ENCODE measurements at regions not wholly inside any gene's neighbourhood (a gene's known extent, or its start where the extent isn't known, plus 50 kb on each side); places are given as distances from the start of the nearest gene placed in this dataset.
A peak's percentile ranks its signal among the peaks of the same experiment; 100 is the strongest.

- H3K9me3 ChIP-seq (ENCODE audit: control insufficient read depth, low read length) = no peaks in the 10 kb centered on the region
- no peak overlapping the region for H3K4me3 Mint-ChIP-seq
- no peak overlapping the region for H3K4me3 ChIP-seq (ENCODE audit: low read length)
- no peak for TF ChIP-seq CTCF (conservative IDR thresholded peaks at IDR 0.05)
- no peak overlapping the region for H3K9ac ChIP-seq (ENCODE audit: extremely low read depth, low read length, poor library complexity, severe bottlenecking)
- peak overlapping the region; percentile 26 for H3K27ac ChIP-seq (ENCODE audit: low read depth, low read length)
- peak; percentile 90 for DNase-seq
- H3K27ac Mint-ChIP-seq = peak overlapping the region; percentile 70
- no peaks in the 10 kb centered on the region for H3K36me3 Mint-ChIP-seq (ENCODE audit: low read depth)
- H3K36me3 ChIP-seq (ENCODE audit: control insufficient read depth, insufficient read depth, low read length) = no peaks in the 10 kb centered on the region
- 37 to 51% methylated on average over 3 to 6 of the region's 6 CpGs for WGBS, 2 experiments (ENCODE audit: insufficient coverage in 1 of 2, insufficient read length in 1 of 2)
- peaks cover 3% of the 10 kb centered on the region for H3K4me1 ChIP-seq (ENCODE audit: control insufficient read depth, insufficient read depth, low read length)
- no peaks in the 10 kb centered on the region for H3K27me3 ChIP-seq (ENCODE audit: control insufficient read depth, insufficient read depth, low read length, poor library complexity, severe bottlenecking)
- H3K4me1 Mint-ChIP-seq = peaks cover 15% of the 10 kb centered on the region
- no peaks in the 10 kb centered on the region for H3K27me3 Mint-ChIP-seq (ENCODE audit: insufficient read depth)
- H3K9me3 Mint-ChIP-seq = no peaks in the 10 kb centered on the region
Measured at GRCh38 chr2:111705711-111706336, 178.2 kb downstream of the ANAPC1 start.

DNA sequence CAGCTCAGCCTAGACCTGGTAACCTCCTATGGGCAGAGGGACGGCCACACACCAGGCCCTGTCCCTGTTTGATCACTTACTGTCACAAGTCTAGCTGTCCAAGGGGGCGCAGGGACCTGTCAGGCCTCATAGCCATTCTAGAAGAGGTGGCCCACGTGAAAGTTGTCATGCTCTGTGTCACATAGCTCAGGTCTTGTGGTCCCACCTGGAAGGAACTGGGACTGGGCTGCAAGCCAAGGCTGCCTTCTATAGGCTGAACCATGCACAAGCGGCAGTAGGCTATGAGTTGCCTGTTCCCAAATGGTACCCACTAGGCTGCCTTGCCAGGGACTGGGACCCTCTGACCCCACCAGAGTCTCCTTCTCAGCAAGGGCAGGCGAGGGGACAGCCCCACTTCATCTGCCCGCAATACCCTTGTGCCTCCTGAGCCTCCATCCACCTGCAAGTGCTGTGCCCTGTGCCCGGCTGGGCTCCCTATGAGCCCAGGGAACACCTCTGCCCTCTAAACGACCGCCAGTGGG is 177.5 kb downstream of the ANAPC1 start:
- TF ChIP-seq CTCF (conservative IDR thresholded peaks at IDR 0.05) = no peak
- H3K27me3 Mint-ChIP-seq (ENCODE audit: insufficient read depth) = no peaks in the 10 kb centered on the region
- H3K9ac ChIP-seq (ENCODE audit: extremely low read depth, low read length, poor library complexity, severe bottlenecking) = no peak overlapping the region
- H3K27ac Mint-ChIP-seq = no peak overlapping the region
- no peaks in the 10 kb centered on the region for H3K36me3 Mint-ChIP-seq (ENCODE audit: low read depth)
- peaks cover 15% of the 10 kb centered on the region for H3K4me1 Mint-ChIP-seq
- H3K9me3 ChIP-seq (ENCODE audit: control insufficient read depth, low read length) = no peaks in the 10 kb centered on the region
- no peak overlapping the region for H3K4me3 Mint-ChIP-seq
- WGBS, 2 experiments (ENCODE audit: insufficient coverage in 1 of 2, insufficient read length in 1 of 2) = 87 to 98% methylated on average over 9 of the region's 9 CpGs
- H3K4me3 ChIP-seq (ENCODE audit: low read length) = no peak overlapping the region
- no peak overlapping the region for H3K27ac ChIP-seq (ENCODE audit: low read depth, low read length)
- H3K9me3 Mint-ChIP-seq = peaks cover 3% of the 10 kb centered on the region
- no peaks in the 10 kb centered on the region for H3K36me3 ChIP-seq (ENCODE audit: control insufficient read depth, insufficient read depth, low read length)
- peaks cover 3% of the 10 kb centered on the region for H3K4me1 ChIP-seq (ENCODE audit: control insufficient read depth, insufficient read depth, low read length)
- peak; percentile 56 for DNase-seq
- H3K27me3 ChIP-seq (ENCODE audit: control insufficient read depth, insufficient read depth, low read length, poor library complexity, severe bottlenecking) = no peaks in the 10 kb centered on the region

DNA sequence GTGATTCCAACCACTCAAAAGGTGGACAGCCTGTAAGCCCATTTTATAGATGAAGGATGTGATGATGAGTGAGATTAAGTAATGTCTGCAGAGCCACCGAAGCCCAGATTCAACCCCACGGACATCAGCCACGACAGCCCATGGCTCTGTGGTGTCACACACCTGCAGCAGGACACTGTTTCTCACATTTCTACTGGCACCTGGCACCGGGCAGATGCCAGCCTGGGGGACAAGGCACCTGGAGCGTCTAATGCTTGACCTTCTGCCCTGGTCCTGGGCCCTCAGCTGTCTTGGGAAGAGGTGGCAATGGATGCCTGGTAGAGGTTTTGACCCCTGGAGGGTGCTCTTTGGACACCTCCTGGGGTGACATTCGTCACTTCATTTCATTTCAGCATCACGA is 176.3 kb downstream of the ANAPC1 start:
- H3K36me3 Mint-ChIP-seq (ENCODE audit: low read depth) = no peaks in the 10 kb centered on the region
- H3K27ac Mint-ChIP-seq = no peak overlapping the region
- no peaks in the 10 kb centered on the region for H3K4me1 ChIP-seq (ENCODE audit: control insufficient read depth, insufficient read depth, low read length)
- H3K9ac ChIP-seq (ENCODE audit: extremely low read depth, low read length, poor library complexity, severe bottlenecking) = no peak overlapping the region
- DNase-seq = peak; percentile 36
- no peak overlapping the region for H3K4me3 Mint-ChIP-seq
- H3K9me3 Mint-ChIP-seq = peaks cover 13% of the 10 kb centered on the region
- TF ChIP-seq CTCF (conservative IDR thresholded peaks at IDR 0.05) = no peak
- H3K4me1 Mint-ChIP-seq = peaks cover 7% of the 10 kb centered on the region
- H3K27me3 ChIP-seq (ENCODE audit: control insufficient read depth, insufficient read depth, low read length, poor library complexity, severe bottlenecking) = no peaks in the 10 kb centered on the region
- H3K27me3 Mint-ChIP-seq (ENCODE audit: insufficient read depth) = peaks cover 3% of the 10 kb centered on the region
- no peaks in the 10 kb centered on the region for H3K9me3 ChIP-seq (ENCODE audit: control insufficient read depth, low read length)
- no peaks in the 10 kb centered on the region for H3K36me3 ChIP-seq (ENCODE audit: control insufficient read depth, insufficient read depth, low read length)
- H3K4me3 ChIP-seq (ENCODE audit: low read length) = no peak overlapping the region
- no peak overlapping the region for H3K27ac ChIP-seq (ENCODE audit: low read depth, low read length)
- WGBS, 2 experiments (ENCODE audit: insufficient coverage in 1 of 2, insufficient read length in 1 of 2) = 87 to 95% methylated on average over 5 to 7 of the region's 7 CpGs
